Activated naive CD4-positive, alpha-beta T cell treated with anti-CD3 and anti-CD28 coated beads, Interleukin-2, amount 50 U/mL, for 72 hours (primary cell): ENCODE measurements at regions not wholly inside any gene's neighbourhood (a gene's known extent, or its start where the extent isn't known, plus 50 kb on each side); places are given as distances from the start of the nearest gene placed in this dataset.

ENCODE experiments used
- ATAC-seq, 2 donors: fragments of 150-1000 bp; cut with Tn5 transposase; 2 replicates each; pipeline ENCODE4 v1.10.0; 2021; ENCODE audit warnings: mild to moderate bottlenecking in 2 of 2, moderate library complexity in 2 of 2
- DNase-seq, 2 donors: peaks; one replicate each; pipeline ENCODE4 v3.0.0; 2021 to 2022; ENCODE audit warnings: low spot score in 2 of 2
- H3K27ac Mint-ChIP-seq, 2 donors: one replicate each; pipeline ENCODE4 v1.8.0; 2022; ENCODE audit warnings: mild to moderate bottlenecking in 2 of 2, mixed read lengths in 2 of 2
- H3K36me3 Mint-ChIP-seq, 2 donors: one replicate each; pipeline ENCODE4 v1.8.0; 2022; ENCODE audit warnings: mixed read lengths in 2 of 2
- H3K9me3 Mint-ChIP-seq, 2 donors: one replicate each; pipeline ENCODE4 v1.8.0; 2022; ENCODE audit warnings: mixed read lengths in 2 of 2

DNA sequence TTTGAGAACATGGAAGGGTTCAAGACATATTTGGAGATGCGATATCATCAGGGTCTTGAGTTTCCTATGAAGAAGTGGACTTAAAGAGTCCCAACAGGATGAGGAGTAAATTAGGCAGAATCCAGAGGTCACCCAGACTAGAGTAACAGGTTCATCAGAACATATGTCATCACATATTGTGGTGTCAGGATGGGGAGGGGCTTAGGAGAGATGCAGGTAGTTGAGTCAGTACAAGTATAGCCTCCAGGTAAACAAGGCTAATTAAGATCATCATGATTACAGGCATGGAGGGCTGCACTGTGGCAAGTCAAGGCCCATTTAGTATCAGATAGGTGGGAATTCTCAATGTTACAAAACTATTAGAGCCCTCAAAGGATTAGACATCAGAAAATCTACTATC lies 90.1 kb upstream of the PAK5 start:
- DNase-seq (no peak), ATAC-seq (no peak)
- H3K36me3 Mint-ChIP-seq: no peaks in the 10 kb centered on the region
- no peak overlapping the region for H3K27ac Mint-ChIP-seq
- H3K9me3 Mint-ChIP-seq: no peaks in the 10 kb centered on the region

GRCh38 chr20:9928281-9928737 lies 89.4 kb upstream of the PAK5 start:
- ATAC-seq: peak in 1 of 2 donors; percentile 52
- Mint-ChIP-seq H3K9me3 (no peaks in the 10 kb centered on the region), H3K36me3 (no peaks in the 10 kb centered on the region), H3K27ac (no peak overlapping the region)
- no peak for DNase-seq

DNA sequence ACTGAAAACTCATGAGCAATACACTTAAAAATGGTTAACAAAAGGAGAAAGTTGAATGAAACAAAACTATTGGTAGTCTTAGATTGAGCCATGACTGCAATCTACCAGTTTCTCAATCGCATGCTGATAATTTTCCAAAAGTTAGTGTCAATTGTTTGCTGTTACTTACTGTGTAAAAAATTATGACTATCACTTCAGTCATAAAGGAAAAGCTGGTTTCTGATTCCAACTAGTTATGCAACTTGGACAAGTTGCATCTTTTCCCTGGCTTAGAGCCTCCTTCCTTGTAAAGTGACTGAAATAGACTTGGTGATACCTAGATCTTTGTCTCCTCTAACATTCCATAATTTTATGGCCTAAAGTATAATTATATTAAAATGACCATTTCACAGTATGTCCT lies 88.3 kb upstream of the PAK5 start:
- DNase-seq: no peak
- H3K36me3 Mint-ChIP-seq: no peaks in the 10 kb centered on the region
- no peak for ATAC-seq
- H3K9me3 Mint-ChIP-seq: no peaks in the 10 kb centered on the region
- H3K27ac Mint-ChIP-seq: no peak overlapping the region

DNA sequence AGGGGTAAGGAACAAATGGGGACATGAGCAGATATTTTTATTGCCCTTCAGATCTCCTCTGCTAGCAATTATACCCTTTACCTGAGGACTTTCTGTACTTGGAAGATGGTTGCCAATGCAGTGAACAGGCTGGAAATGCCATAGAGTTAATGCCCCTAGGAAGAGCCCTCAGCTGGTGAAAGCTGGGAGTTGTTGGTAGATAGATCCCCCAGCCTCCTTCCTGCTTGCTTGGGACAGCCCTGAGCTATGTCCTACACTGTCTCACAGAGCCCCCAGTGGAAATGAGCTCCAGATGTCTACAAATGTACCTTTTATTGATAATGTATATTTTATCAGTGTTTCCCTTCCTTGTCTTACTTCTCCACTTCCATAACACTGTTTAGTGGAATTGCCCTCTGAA lies 87.6 kb upstream of the PAK5 start:
- H3K36me3 Mint-ChIP-seq: no peaks in the 10 kb centered on the region
- ATAC-seq (no peak), DNase-seq (no peak)
- no peak overlapping the region for H3K27ac Mint-ChIP-seq
- H3K9me3 Mint-ChIP-seq: no peaks in the 10 kb centered on the region

DNA sequence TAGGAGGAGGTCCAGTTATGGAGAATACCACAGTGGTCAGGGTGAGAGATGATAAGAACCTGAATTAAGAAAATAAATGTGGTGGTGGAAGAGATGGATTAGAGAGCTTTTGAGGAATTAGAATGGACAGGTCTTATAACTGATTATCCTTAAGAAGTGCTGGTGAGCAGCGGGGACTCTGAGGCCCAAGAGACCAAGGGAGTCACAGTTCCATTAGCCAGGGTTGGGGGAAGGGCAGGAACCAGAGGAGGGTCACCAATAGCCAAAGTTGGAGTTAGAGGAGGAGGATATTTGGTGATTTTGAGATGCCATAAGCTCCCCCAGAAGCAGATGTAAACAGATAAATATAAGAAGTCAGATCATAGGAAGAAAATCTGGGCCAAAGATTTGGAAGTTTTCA lies 87.1 kb upstream of the PAK5 start:
- Mint-ChIP-seq H3K36me3 (no peaks in the 10 kb centered on the region), H3K27ac (no peak overlapping the region), H3K9me3 (no peaks in the 10 kb centered on the region)
- DNase-seq (no peak), ATAC-seq (no peak)

DNA sequence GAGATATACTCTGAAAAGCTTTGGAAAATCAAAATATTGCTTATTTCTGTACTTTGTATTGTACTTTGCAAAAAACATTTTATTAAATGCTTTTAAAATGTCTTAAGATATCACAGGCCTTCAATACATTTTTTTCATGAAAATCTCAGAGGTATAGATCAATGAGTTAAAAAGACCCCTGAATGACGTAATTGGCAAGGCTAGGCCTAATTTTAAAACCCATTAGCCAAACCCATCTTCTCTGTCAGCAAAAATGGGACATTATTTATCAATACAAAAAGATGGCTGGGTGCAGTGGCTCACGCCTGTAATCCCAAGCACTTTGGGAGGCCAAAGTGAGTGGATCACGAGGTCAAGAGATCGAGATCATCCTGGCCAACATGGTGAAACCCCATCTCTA lies 84.8 kb upstream of the PAK5 start:
- no peak overlapping the region for H3K27ac Mint-ChIP-seq
- DNase-seq: no peak
- no peaks in the 10 kb centered on the region for H3K36me3 Mint-ChIP-seq
- no peaks in the 10 kb centered on the region for H3K9me3 Mint-ChIP-seq
- ATAC-seq: no peak

DNA sequence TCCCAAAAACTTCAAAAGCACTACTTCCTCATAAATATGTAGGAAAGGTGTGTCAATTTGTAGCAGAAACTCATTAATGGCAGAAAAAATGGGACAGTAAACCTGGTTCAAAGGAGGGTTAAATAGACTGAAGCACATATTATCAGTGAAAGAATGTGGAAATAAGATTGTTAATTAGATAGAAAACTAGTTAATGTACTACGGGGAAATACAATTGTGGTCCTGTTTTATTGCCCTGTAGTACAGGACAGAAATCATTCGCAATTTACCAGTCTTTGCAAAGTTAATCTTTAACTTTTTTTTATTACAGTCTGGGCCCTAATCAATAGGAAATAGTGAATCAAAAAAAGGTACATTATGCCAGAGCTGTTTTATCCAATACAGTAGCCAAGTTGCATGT lies 82.0 kb upstream of the PAK5 start:
- Mint-ChIP-seq H3K36me3 (no peaks in the 10 kb centered on the region), H3K27ac (no peak overlapping the region), H3K9me3 (no peaks in the 10 kb centered on the region)
- ATAC-seq (no peak), DNase-seq (no peak)

DNA sequence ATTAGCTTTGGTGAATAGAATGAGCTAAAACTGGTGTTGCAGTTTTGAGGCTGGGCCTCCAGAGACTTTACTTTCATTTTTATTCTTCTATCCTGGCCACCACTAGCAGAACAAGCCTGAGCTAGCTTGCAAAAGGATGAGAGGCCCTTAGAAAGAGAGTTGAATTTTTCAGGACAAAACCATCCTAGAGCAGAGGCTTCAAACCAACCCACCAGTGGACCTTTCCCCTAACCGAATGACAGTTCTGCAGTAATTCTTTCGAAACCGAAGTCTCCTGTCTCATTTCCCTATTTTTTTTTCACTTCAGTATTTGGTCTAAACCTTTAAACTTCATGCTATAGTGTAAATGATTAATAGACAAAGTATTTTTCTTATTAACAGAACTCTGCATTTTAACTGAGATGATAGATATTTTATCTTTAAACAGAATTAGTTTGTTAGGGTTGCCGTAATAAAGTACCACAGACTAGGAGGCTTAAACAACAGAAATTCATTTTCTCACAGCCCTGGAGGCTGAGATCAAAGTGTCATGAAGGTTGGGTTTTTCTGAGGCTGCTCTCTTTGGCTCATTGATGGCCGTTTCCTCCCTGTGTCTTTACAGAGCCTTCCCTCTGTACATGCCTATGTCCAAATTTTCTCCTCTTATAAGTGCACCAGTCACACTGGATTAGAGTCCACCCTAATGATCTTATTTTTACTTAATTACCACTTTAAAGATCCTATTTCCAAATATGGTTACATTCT lies 80.6 kb upstream of the PAK5 start:
- Mint-ChIP-seq H3K36me3 (no peaks in the 10 kb centered on the region), H3K27ac (no peak overlapping the region), H3K9me3 (no peaks in the 10 kb centered on the region)
- no peak for ATAC-seq
- DNase-seq: no peak

- no peak for ATAC-seq
- H3K27ac Mint-ChIP-seq: no peak overlapping the region
- H3K9me3 Mint-ChIP-seq: no peaks in the 10 kb centered on the region
Observed at GRCh38 chr20:9918348-9918747, 79.5 kb upstream of the PAK5 start.

GRCh38 chr20:9916761-9917160 lies 77.9 kb upstream of the PAK5 start:
- Mint-ChIP-seq H3K36me3 (no peaks in the 10 kb centered on the region), H3K9me3 (no peaks in the 10 kb centered on the region), H3K27ac (no peak overlapping the region)
- ATAC-seq (no peak), DNase-seq (no peak)

More at GRCh38 chr20:9918348-9918747, 79.5 kb upstream of the PAK5 start:
- DNase-seq: no peak
- H3K36me3 Mint-ChIP-seq: no peaks in the 10 kb centered on the region

- Mint-ChIP-seq H3K9me3 (no peaks in the 10 kb centered on the region), H3K36me3 (no peaks in the 10 kb centered on the region), H3K27ac (no peak overlapping the region)
- peak in 1 of 2 donors; percentile 45 for DNase-seq
- no peak for ATAC-seq
Observed at GRCh38 chr20:9912858-9913434, 74.1 kb upstream of the PAK5 start.

DNA sequence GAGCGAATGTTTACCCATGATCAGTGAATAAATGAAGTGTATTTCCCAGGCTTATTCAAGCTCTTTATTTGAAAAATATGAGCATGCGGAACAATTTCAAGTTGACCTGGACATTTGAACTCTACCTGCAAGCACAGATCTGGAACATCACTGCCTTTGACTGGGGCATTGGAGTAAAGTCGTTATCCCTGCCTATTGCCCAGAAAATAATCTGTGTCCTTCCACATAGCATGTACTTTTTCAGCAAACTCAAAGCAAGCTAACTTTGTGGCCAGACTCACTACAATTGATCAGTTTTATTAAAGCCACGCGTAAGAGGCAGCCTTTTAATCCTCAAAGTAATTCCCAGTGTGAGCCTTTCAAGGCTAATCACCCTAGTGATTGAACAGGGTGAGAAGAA lies 73.4 kb upstream of the PAK5 start:
- ATAC-seq: no peak
- Mint-ChIP-seq H3K27ac (no peak overlapping the region), H3K9me3 (no peaks in the 10 kb centered on the region), H3K36me3 (no peaks in the 10 kb centered on the region)
- no peak for DNase-seq

DNA sequence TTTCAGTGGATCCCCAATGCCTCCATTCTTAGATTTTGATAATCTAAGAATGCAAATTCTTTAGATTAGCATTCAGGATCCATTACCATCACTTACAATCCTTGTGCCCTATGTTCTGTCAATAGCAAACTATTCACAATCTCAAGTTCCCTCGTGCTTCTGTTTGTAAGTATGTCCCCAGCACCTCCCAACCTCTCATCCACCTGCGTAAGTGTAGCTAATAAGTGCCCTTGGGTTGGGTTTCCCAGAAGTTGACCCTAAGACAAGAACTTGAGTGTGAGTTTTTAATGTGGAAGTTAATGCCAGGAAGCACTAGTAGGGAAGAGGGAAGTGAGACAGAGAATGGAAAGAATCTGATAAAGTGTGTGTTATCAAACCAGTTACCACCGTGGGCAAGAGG lies 72.6 kb upstream of the PAK5 start:
- no peak for ATAC-seq
- no peak for DNase-seq
- H3K27ac Mint-ChIP-seq: no peak overlapping the region
- H3K36me3 Mint-ChIP-seq: no peaks in the 10 kb centered on the region
- H3K9me3 Mint-ChIP-seq: no peaks in the 10 kb centered on the region

GRCh38 chr20:9909167-9909566 lies 70.3 kb upstream of the PAK5 start:
- no peaks in the 10 kb centered on the region for H3K36me3 Mint-ChIP-seq
- H3K9me3 Mint-ChIP-seq: no peaks in the 10 kb centered on the region
- ATAC-seq (no peak), DNase-seq (no peak)
- H3K27ac Mint-ChIP-seq: no peak overlapping the region

GRCh38 chr20:9903048-9903655 lies 64.3 kb upstream of the PAK5 start:
- Mint-ChIP-seq H3K9me3 (peaks cover 5 to 6% of the 10 kb centered on the region in 2 donors), H3K36me3 (no peaks in the 10 kb centered on the region), H3K27ac (no peak overlapping the region)
- ATAC-seq (no peak), DNase-seq (no peak)

DNA sequence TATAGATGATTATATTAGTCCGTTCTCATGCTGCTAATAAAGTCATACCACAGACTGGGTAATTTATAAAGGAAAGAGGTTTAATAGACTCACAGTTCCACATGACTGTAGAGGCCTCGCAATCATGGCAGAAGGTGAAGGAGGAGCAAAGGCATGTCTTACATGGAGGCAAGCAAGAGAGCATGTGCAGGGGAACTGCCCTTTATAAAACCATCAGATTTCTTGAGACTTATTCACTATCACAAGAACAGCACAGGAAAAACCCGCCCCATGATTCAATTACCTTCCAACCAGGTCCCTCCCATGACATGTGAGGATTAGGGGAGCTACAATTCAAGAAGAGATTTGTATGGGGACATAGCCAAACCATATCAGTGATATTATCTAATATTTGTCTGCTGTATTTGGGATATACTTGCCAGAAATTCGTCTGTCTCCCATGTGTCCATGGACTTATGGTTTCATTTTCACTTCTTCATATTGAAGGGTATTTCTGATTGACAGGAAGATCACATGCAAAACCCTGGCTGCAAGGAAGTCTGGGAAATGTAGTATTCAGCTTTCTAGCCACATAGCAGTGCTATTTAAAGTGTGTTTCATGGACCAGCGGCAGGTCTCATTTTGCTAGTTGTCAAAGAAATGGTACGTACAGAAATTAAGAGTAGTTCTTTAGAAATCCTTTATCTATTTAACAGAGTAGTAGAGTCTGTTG lies 50.5 kb upstream of the PAK5 start:
- ATAC-seq (no peak), DNase-seq (no peak)
- Mint-ChIP-seq H3K9me3 (peaks cover 11 to 14% of the 10 kb centered on the region in 2 donors), H3K36me3 (no peaks in the 10 kb centered on the region), H3K27ac (no peak overlapping the region)
